IMR-90 (cell line): ENCODE measurements at regions not wholly inside any gene's neighbourhood (a gene's known extent, or its start where the extent isn't known, plus 50 kb on each side); places are given as distances from the start of the nearest gene placed in this dataset.

ENCODE experiments used
- ATAC-seq: fragments of 200-7000 bp; cut with Tn5 transposase; 2 replicates; pipeline ENCODE4 v1.9.1; 2020; ENCODE audit warnings: low read depth, mild to moderate bottlenecking, moderate library complexity
- BruUV-seq: library from RNA; stranded (reverse); fragments of 400-500 nt; replicated peaks from 2 replicates; lab custom pipeline; 2021; lab: Mats Ljungman, UMichigan
- CTCF ChIA-PET: fragments of 300-600 bp; formaldehyde crosslinking; extraction: SDS; loops from one replicate; lab custom pipeline; 2021; ENCODE audit warnings: antibody characterized with exemption; lab: Yijun Ruan, JAX
- POLR2A ChIA-PET: fragments of 300-600 bp; sonication (Branson Sonifier 250); formaldehyde crosslinking; loops from one replicate; lab custom pipeline; 2022; ENCODE audit warnings: antibody characterized with exemption; ENCODE audit not compliant: unreplicated experiment; lab: Charles Lee
- DNase-seq: peaks from one replicate; pipeline ENCODE4 v3.0.0; 2013
- H2AFZ ChIP-seq: replicated peaks from 2 replicates; pipeline ENCODE3; 2013; ENCODE audit warnings: low read length, mild to moderate bottlenecking; ENCODE audit not compliant: poor library complexity
- H2AK5ac ChIP-seq: 2 replicates; pipeline ENCODE4 v1.6.1; 2013; ENCODE audit warnings: low read depth, low read length, inconsistent platforms
- H2AK9ac ChIP-seq: replicated peaks from 2 replicates; pipeline ENCODE3; 2013; ENCODE audit warnings: mild to moderate bottlenecking, low read depth, low read length, moderate library complexity; ENCODE audit not compliant: poor library complexity
- H2BK120ac ChIP-seq: 2 replicates; pipeline ENCODE4 v1.6.1; 2013; ENCODE audit warnings: low read depth, low read length, inconsistent platforms
- H2BK15ac ChIP-seq: 3 replicates; pipeline ENCODE4 v1.6.1; 2013; ENCODE audit warnings: low read depth, low read length, inconsistent platforms
- H2BK20ac ChIP-seq: 2 replicates; pipeline ENCODE4 v1.6.1; 2013; ENCODE audit warnings: low read depth, mild to moderate bottlenecking, inconsistent platforms, low read length, moderate library complexity
- H2BK5ac ChIP-seq: 2 replicates; pipeline ENCODE4 v1.6.1; 2013; ENCODE audit warnings: mild to moderate bottlenecking, low read depth, low read length, inconsistent platforms; ENCODE audit not compliant: poor library complexity, severe bottlenecking
- H3K14ac ChIP-seq: replicated peaks from 2 replicates; pipeline ENCODE4 v1.6.1; 2013; ENCODE audit warnings: low read depth, low read length, inconsistent platforms
- H3K18ac ChIP-seq: 2 replicates; pipeline ENCODE4 v1.6.1; 2013; ENCODE audit warnings: low read depth, low read length, control low read depth
- H3K23ac ChIP-seq: 2 replicates; pipeline ENCODE4 v1.6.1; 2013; ENCODE audit warnings: low read depth, low read length, inconsistent platforms
- H3K27ac ChIP-seq: 2 replicates; pipeline ENCODE4 v1.5.1; 2013; ENCODE audit warnings: mild to moderate bottlenecking, control low read depth, low read length; ENCODE audit not compliant: insufficient read depth
- H3K27me3 ChIP-seq: 2 replicates; pipeline ENCODE4 v1.6.1; 2013; ENCODE audit warnings: low read length; ENCODE audit not compliant: control insufficient read depth, insufficient read depth
- H3K36me3 ChIP-seq: 2 replicates; pipeline ENCODE4 v1.6.1; 2013; ENCODE audit warnings: low read length, mixed read lengths; ENCODE audit not compliant: control insufficient read depth, insufficient read depth
- H3K4ac ChIP-seq: 2 replicates; pipeline ENCODE4 v1.6.1; 2013; ENCODE audit warnings: low read depth, low read length, inconsistent platforms
- H3K4me1 ChIP-seq: 2 replicates; pipeline ENCODE4 v1.6.1; 2013; ENCODE audit warnings: low read length, mixed read lengths; ENCODE audit not compliant: control insufficient read depth, insufficient read depth
- H3K4me2 ChIP-seq: 2 replicates; pipeline ENCODE4 v1.6.1; 2013; ENCODE audit warnings: low read depth, mild to moderate bottlenecking, control low read depth, low read length, moderate library complexity
- H3K4me3 ChIP-seq: 2 replicates; pipeline ENCODE4 v1.5.1; 2013; ENCODE audit warnings: low read depth, mild to moderate bottlenecking, control low read depth, low read length, moderate library complexity; ENCODE audit not compliant: insufficient read depth
- H3K56ac ChIP-seq: 2 replicates; pipeline ENCODE4 v1.6.1; 2013; ENCODE audit warnings: low read length, inconsistent platforms; ENCODE audit not compliant: insufficient read depth; ENCODE audit errors: extremely low read depth
- H3K79me1 ChIP-seq, 2 experiments: 2 replicates each; pipeline ENCODE4 v1.6.1; 2013; ENCODE audit warnings: low read length in 2 of 2, inconsistent platforms in 1 of 2, low read depth in 1 of 2
- H3K9ac ChIP-seq: 2 replicates; pipeline ENCODE4 v1.6.1; 2013; ENCODE audit warnings: low read depth, low read length, control low read depth
- H3K9me1 ChIP-seq: 2 replicates; pipeline ENCODE4 v1.6.1; 2013; ENCODE audit warnings: low read length, inconsistent platforms; ENCODE audit not compliant: insufficient read depth
- H3K9me3 ChIP-seq: 2 replicates; pipeline ENCODE4 v1.6.1; 2013; ENCODE audit warnings: low read length; ENCODE audit not compliant: control insufficient read depth, insufficient read depth
- H4K20me1 ChIP-seq: 2 replicates; pipeline ENCODE4 v1.6.1; 2013; ENCODE audit warnings: low read length, inconsistent platforms; ENCODE audit not compliant: insufficient read depth
- H4K5ac ChIP-seq: 2 replicates; pipeline ENCODE4 v1.6.1; 2013; ENCODE audit warnings: mild to moderate bottlenecking, low read depth, low read length, control low read depth
- H4K8ac ChIP-seq, 2 experiments: 2 replicates each; pipeline ENCODE4 v1.6.1; 2013; ENCODE audit warnings: low read depth in 2 of 2, low read length in 2 of 2, control low read depth in 1 of 2, inconsistent platforms in 1 of 2
- H4K91ac ChIP-seq: 2 replicates; pipeline ENCODE4 v1.6.1; 2013; ENCODE audit warnings: low read depth, low read length, inconsistent platforms; ENCODE audit not compliant: insufficient read depth
- CHD1 ChIP-seq: IDR thresholded peaks from 2 replicates; pipeline ENCODE4 v1.6.1; 2012; ENCODE audit warnings: low read depth, low read length, improper control_type of control experiment
- FOS ChIP-seq: fragments of 150-350 bp; IDR thresholded peaks from 2 replicates; pipeline ENCODE4 v1.6.1; 2016; ENCODE audit warnings: low read depth, low read length
- MAFK ChIP-seq: IDR thresholded peaks from 2 replicates; pipeline ENCODE4 v1.6.1; 2012; ENCODE audit warnings: low read depth, low read length, improper control_type of control experiment
- MAZ ChIP-seq: IDR thresholded peaks from 2 replicates; pipeline ENCODE4 v1.6.1; 2012; ENCODE audit warnings: low read depth, mild to moderate bottlenecking, low read length, improper control_type of control experiment, moderate library complexity, borderline replicate concordance
- MXI1 ChIP-seq: IDR thresholded peaks from 2 replicates; pipeline ENCODE4 v1.6.1; 2012; ENCODE audit warnings: low read depth, mild to moderate bottlenecking, low read length, moderate library complexity, borderline replicate concordance
- NFE2L2 ChIP-seq: fragments of 150-350 bp; IDR thresholded peaks from 2 replicates; pipeline ENCODE4 v1.6.1; 2016; ENCODE audit warnings: low read depth, mild to moderate bottlenecking, low read length
- RCOR1 ChIP-seq: IDR thresholded peaks from 2 replicates; pipeline ENCODE4 v1.6.1; 2012; ENCODE audit warnings: mild to moderate bottlenecking, low read length, improper control_type of control experiment; ENCODE audit not compliant: insufficient replicate concordance
- SMC3 ChIP-seq: fragments of 150-350 bp; IDR thresholded peaks from 2 replicates; pipeline ENCODE4 v1.6.1; 2016; ENCODE audit warnings: low read depth, mild to moderate bottlenecking, antibody characterized with exemption, low read length, moderate library complexity
- WGBS, 2 experiments: methylation state at CpG; one replicate each; pipeline versions ENCODE4 v1.1.5 to v1.1.7; 2013; ENCODE audit warnings: missing lambda C conversion rate in 2 of 2; ENCODE audit not compliant: insufficient read length in 1 of 2; ENCODE audit errors: extremely low coverage in 2 of 2; 5-methylcytosine and 5-hydroxymethylcytosine counted together
- dilution Hi-C: fragments of 300-500 bp; cut with HindIII; formaldehyde crosslinking; loops from one replicate; pipeline ENCODE4 v1.14.3; 2018; ENCODE audit warnings: low sequenced_read_pairs; ENCODE audit not compliant: unreplicated experiment
- in situ Hi-C: fragments of 300-500 bp; cut with MboI; formaldehyde crosslinking; loops from 3 replicates; pipeline ENCODE4 v1.14.3; 2019; ENCODE audit warnings: low sequenced_read_pairs, inconsistent platforms, mixed read lengths
- intact Hi-C: fragments of 100-400 bp; cut with micrococcal nuclease; formaldehyde crosslinking; loops from 2 replicates; pipeline ENCODE4 v1.10.0; 2022
- TF ChIP-seq, protein P1 (sequence below): fragments of 150-350 bp; IDR thresholded peaks from 2 replicates; pipeline ENCODE4 v1.6.1; 2016; ENCODE audit warnings: low read depth, mild to moderate bottlenecking, low read length, moderate library complexity, borderline replicate concordance
- TF ChIP-seq, protein P2 (sequence below): fragments of 150-350 bp; IDR thresholded peaks from 2 replicates; pipeline ENCODE4 v1.6.1; 2017; ENCODE audit warnings: mild to moderate bottlenecking, antibody characterized with exemption, low read length, low read depth

DNA sequence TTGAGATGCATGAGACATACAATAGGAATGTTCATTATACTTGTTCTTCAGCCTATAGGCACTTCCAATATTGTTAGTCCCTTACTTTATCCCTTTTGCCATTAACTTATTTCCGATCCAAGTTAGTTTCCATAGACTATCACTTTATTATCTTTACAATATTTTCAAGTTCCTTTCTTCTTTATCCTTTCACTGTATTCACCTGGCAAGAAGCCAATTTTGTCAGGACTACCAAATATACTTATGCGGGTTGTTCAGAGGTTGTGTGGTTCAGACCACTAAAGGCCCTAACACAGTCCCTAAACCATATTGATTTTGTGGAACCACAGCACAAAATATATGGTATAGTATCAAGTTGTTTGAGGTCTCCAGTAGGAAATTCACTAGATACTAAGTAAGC lies 245.0 kb upstream of the HTR2C start:
- DNase-seq (no peak), ATAC-seq (no peak)
- no peak for TF ChIP-seq SMC3
- TF ChIP-seq, protein P1, sequence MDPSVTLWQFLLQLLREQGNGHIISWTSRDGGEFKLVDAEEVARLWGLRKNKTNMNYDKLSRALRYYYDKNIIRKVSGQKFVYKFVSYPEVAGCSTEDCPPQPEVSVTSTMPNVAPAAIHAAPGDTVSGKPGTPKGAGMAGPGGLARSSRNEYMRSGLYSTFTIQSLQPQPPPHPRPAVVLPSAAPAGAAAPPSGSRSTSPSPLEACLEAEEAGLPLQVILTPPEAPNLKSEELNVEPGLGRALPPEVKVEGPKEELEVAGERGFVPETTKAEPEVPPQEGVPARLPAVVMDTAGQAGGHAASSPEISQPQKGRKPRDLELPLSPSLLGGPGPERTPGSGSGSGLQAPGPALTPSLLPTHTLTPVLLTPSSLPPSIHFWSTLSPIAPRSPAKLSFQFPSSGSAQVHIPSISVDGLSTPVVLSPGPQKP, result no peak
- no peak for TF ChIP-seq RCOR1
- TF ChIP-seq, protein P2, sequence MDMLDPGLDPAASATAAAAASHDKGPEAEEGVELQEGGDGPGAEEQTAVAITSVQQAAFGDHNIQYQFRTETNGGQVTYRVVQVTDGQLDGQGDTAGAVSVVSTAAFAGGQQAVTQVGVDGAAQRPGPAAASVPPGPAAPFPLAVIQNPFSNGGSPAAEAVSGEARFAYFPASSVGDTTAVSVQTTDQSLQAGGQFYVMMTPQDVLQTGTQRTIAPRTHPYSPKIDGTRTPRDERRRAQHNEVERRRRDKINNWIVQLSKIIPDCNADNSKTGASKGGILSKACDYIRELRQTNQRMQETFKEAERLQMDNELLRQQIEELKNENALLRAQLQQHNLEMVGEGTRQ, result no peak
- no peak for TF ChIP-seq FOS
- TF ChIP-seq MAFK, result no peak
- TF ChIP-seq MXI1, result no peak
- no peak for TF ChIP-seq CHD1
- no peak for TF ChIP-seq NFE2L2
- TF ChIP-seq MAZ, result no peak
- no peak overlapping the region for H2BK5ac ChIP-seq
- POLR2A ChIA-PET, result no interaction called here
- H3K4me3 ChIP-seq, result no peak overlapping the region
- no peak overlapping the region for H3K56ac ChIP-seq
- no peaks in the 10 kb centered on the region for H3K4me1 ChIP-seq
- H2AFZ ChIP-seq, result no peak overlapping the region
- no peak overlapping the region for H3K18ac ChIP-seq
- in situ Hi-C loops (no loop called here), dilution Hi-C loops (no loop called here), intact Hi-C loops (no loop called here)
- no TSS peak for BruUV-seq
- 80% methylated on average over 1 of the region's 2 CpGs; no CpG with 5 or more reads in 1 of the 2 experiments for WGBS, 2 experiments
- H3K36me3 ChIP-seq, result no peaks in the 10 kb centered on the region
- H3K14ac ChIP-seq, result no peak overlapping the region
- H2BK20ac ChIP-seq, result no peak overlapping the region
- H3K9me1 ChIP-seq, result no peaks in the 10 kb centered on the region
- H3K27me3 ChIP-seq, result no peaks in the 10 kb centered on the region
- no peak overlapping the region for H3K23ac ChIP-seq
- H3K9me3 ChIP-seq, result no peaks in the 10 kb centered on the region
- no peak overlapping the region for H4K5ac ChIP-seq
- no peaks in the 10 kb centered on the region for H4K20me1 ChIP-seq
- no peak overlapping the region for H3K4me2 ChIP-seq
- CTCF ChIA-PET, result no interaction called here
- H3K4ac ChIP-seq, result no peak overlapping the region
- H4K8ac ChIP-seq, result no peak overlapping the region
- no peak overlapping the region for H2BK15ac ChIP-seq
- no peak overlapping the region for H3K27ac ChIP-seq
- H2AK5ac ChIP-seq, result no peak overlapping the region
- no peak overlapping the region for H2BK120ac ChIP-seq
- H3K9ac ChIP-seq, result no peak overlapping the region
- no peaks in the 10 kb centered on the region for H3K79me1 ChIP-seq
- no peak overlapping the region for H2AK9ac ChIP-seq
- H4K91ac ChIP-seq, result no peak overlapping the region
